Vagina (tissue), 2 donors: ENCODE measurements at regions not wholly inside any gene's neighbourhood (a gene's known extent, or its start where the extent isn't known, plus 50 kb on each side); places are given as distances from the start of the nearest gene placed in this dataset.

Source experiments
- POLR2A ChIP-seq, 2 donors: fragments of 450-650 bp; IDR thresholded peaks; one replicate each; pipeline ENCODE4 v1.6.1; 2017; ENCODE audit warnings: antibody characterized with exemption in 2 of 2, mild to moderate bottlenecking in 2 of 2, moderate library complexity in 2 of 2
- POLR2AphosphoS5 ChIP-seq, 2 donors: sonication (generic); formaldehyde crosslinking; IDR thresholded peaks; one replicate each; pipeline ENCODE4 v1.9.0; 2017; ENCODE audit warnings: antibody characterized with exemption in 2 of 2, mild to moderate bottlenecking in 2 of 2, low read depth in 1 of 2; ENCODE audit not compliant: insufficient read depth in 1 of 2
- TF ChIP-seq, protein P1 (sequence below), 3 experiments: fragments of 450-650 bp in 2 of 3; fragments of 200-600 bp in 1 of 3; sonication (generic) in 1 of 3; IDR thresholded peaks; one replicate each; pipeline ENCODE4 v1.5.1; 2017 to 2019; ENCODE audit warnings: antibody characterized with exemption in 3 of 3, mild to moderate bottlenecking in 2 of 3, moderate library complexity in 2 of 3

- TF ChIP-seq, protein P1, sequence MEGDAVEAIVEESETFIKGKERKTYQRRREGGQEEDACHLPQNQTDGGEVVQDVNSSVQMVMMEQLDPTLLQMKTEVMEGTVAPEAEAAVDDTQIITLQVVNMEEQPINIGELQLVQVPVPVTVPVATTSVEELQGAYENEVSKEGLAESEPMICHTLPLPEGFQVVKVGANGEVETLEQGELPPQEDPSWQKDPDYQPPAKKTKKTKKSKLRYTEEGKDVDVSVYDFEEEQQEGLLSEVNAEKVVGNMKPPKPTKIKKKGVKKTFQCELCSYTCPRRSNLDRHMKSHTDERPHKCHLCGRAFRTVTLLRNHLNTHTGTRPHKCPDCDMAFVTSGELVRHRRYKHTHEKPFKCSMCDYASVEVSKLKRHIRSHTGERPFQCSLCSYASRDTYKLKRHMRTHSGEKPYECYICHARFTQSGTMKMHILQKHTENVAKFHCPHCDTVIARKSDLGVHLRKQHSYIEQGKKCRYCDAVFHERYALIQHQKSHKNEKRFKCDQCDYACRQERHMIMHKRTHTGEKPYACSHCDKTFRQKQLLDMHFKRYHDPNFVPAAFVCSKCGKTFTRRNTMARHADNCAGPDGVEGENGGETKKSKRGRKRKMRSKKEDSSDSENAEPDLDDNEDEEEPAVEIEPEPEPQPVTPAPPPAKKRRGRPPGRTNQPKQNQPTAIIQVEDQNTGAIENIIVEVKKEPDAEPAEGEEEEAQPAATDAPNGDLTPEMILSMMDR (IDR thresholded peaks at IDR 0.05): no peak
- TF ChIP-seq POLR2A (IDR thresholded peaks at IDR 0.05) (no peak), POLR2AphosphoS5 (IDR thresholded peaks at IDR 0.05; ENCODE audit: insufficient read depth in 1 of 2, low read depth in 1 of 2) (no peak)
Observed at GRCh38 chr5:63726496-63726895, 235.7 kb downstream of the HTR1A start.
